Uterus (tissue), 2 donors: ENCODE measurements at regions not wholly inside any gene's neighbourhood (a gene's known extent, or its start where the extent isn't known, plus 50 kb on each side); places are given as distances from the start of the nearest gene placed in this dataset.

Experiments used
- POLR2A ChIP-seq, 2 donors: fragments of 450-650 bp; IDR thresholded peaks; one replicate each; pipeline ENCODE4 v1.6.1; 2016; ENCODE audit warnings: antibody characterized with exemption in 2 of 2, mild to moderate bottlenecking in 1 of 2, moderate library complexity in 1 of 2
- TF ChIP-seq, protein P1 (sequence below), 4 experiments: fragments of 200-600 bp in 2 of 4; fragments of 450-650 bp in 2 of 4; sonication (generic) in 2 of 4; IDR thresholded peaks; one replicate each; pipeline ENCODE4 v1.5.1; 2016 to 2019; ENCODE audit warnings: antibody characterized with exemption in 4 of 4, mild to moderate bottlenecking in 2 of 4, moderate library complexity in 1 of 4

DNA sequence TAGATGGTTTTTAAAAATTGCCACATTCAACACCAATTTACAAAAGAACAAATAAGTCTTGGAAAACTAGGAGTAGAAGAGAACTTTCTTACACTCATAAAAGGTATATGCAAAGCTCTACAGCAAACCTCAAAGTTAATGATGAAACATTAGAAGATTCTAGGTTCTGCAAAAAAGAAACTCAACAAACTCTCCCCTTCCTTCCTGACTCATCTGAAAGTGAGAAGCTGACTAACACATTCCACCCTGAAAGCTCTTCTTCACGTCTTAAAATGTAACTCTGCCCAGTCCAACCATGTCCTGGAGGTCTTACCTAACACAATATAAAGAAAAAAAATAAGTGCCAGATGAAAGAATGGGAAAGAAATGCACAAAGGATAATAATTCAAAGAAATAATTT lies 218.9 kb upstream of the ISX start:
- TF ChIP-seq POLR2A (IDR thresholded peaks at IDR 0.05) = no peak
- TF ChIP-seq, protein P1, sequence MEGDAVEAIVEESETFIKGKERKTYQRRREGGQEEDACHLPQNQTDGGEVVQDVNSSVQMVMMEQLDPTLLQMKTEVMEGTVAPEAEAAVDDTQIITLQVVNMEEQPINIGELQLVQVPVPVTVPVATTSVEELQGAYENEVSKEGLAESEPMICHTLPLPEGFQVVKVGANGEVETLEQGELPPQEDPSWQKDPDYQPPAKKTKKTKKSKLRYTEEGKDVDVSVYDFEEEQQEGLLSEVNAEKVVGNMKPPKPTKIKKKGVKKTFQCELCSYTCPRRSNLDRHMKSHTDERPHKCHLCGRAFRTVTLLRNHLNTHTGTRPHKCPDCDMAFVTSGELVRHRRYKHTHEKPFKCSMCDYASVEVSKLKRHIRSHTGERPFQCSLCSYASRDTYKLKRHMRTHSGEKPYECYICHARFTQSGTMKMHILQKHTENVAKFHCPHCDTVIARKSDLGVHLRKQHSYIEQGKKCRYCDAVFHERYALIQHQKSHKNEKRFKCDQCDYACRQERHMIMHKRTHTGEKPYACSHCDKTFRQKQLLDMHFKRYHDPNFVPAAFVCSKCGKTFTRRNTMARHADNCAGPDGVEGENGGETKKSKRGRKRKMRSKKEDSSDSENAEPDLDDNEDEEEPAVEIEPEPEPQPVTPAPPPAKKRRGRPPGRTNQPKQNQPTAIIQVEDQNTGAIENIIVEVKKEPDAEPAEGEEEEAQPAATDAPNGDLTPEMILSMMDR (IDR thresholded peaks at IDR 0.05) = no peak
